Psoas muscle (tissue), 7 donors: ENCODE measurements at regions not wholly inside any gene's neighbourhood (a gene's known extent, or its start where the extent isn't known, plus 50 kb on each side); places are given as distances from the start of the nearest gene placed in this dataset.

Source experiments
- ATAC-seq, 4 donors: fragments of 200-7000 bp; cut with Tn5 transposase; one replicate each; pipeline ENCODE4 v1.9.1; 2020; ENCODE audit warnings: moderate library complexity in 3 of 4, mild to moderate bottlenecking in 2 of 4
- DNase-seq, 2 donors: peaks; one replicate each; pipeline ENCODE4 v3.0.0-alpha.2; 2020
- H3K27ac ChIP-seq: fragments of 200-600 bp; one replicate; pipeline ENCODE4 v1.8.0; 2022
- H3K27me3 ChIP-seq, 3 donors: fragments of 200-600 bp in 1 of 3; one replicate each; pipeline versions ENCODE4 v1.6.1 to v1.8.0; 2013 to 2022; ENCODE audit warnings: low read length in 2 of 3, mild to moderate bottlenecking in 2 of 3, moderate library complexity in 1 of 3; ENCODE audit not compliant: insufficient read depth in 3 of 3
- H3K36me3 ChIP-seq, 2 donors: fragments of 200-600 bp in 1 of 2; one replicate each; pipeline versions ENCODE4 v1.6.1 to v1.8.0; 2013 to 2022; ENCODE audit warnings: low read depth in 1 of 2, mild to moderate bottlenecking in 1 of 2, moderate library complexity in 1 of 2; ENCODE audit not compliant: insufficient read depth in 1 of 2
- H3K4me1 ChIP-seq: fragments of 200-600 bp; one replicate; pipeline ENCODE4 v1.8.0; 2022
- H3K4me3 ChIP-seq: fragments of 200-600 bp; one replicate; pipeline ENCODE4 v1.8.0; 2022; ENCODE audit warnings: mild to moderate bottlenecking
- H3K9me3 ChIP-seq: fragments of 200-600 bp; one replicate; pipeline ENCODE4 v1.8.0; 2022
- WGBS, 3 donors: extraction: QIAGEN DNeasy Blood & Tissue Kit; methylation state at CpG; one replicate each; pipeline versions ENCODE4 v1.1.6 to v1.1.7; 2013; 5-methylcytosine and 5-hydroxymethylcytosine counted together
- intact Hi-C, 2 donors: fragments of 100-400 bp; cut with DNase I; formaldehyde crosslinking; loops; one replicate each; pipeline versions ENCODE4 v1.11.0 to v1.14.2; 2022
- TF ChIP-seq, protein P1 (sequence below): fragments of 200-600 bp; IDR thresholded peaks from one replicate; pipeline ENCODE4 v1.8.0; 2022; ENCODE audit warnings: antibody characterized with exemption
- donor health status: healthy with polysubstance abuse.
- donor health status: DM: no; HTN: no; CAD: no; lungs with moderate emphysema.
- donor health status: Bipolar disorder and iron deficiency.
- donor health status: healthy.
- donor health status: DM: yes; HTN: yes; CAD: no.
- donor health status: DM: no; HTN: no; CAD: no.
- donor health status: DM: yes; HTN: yes; CAD: no.

DNA sequence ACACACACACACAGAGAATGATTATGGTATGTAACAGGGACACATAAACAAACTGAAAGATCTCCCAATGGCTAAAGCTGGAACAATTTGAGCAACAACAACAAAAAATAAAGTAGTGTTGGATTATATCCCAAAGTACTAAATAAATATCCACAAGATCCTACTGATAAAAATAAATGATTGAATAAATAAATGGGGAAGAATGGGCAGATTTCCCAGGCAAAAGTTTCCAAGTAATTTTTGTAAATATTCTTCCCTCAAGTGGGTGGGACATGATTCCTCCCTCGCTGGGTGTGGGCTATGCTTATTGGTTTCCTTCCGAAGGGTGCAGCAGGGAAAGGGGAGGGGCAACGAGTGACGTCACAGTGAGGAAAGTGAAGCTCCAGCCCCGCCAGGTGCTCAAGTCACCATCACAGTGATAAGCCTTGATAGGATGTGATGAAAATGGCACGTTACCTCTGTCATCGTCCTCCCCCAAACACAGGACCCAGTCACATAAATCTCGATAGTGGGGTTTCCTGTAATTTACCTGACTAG, 295.3 kb downstream of the DRD1 start:
- DNase-seq (no peak), ATAC-seq (no peak)
- Histone ChIP-seq H3K36me3 (no peaks in the 10 kb centered on the region), H3K27ac (no peak overlapping the region), H3K4me1 (no peaks in the 10 kb centered on the region), H3K9me3 (peaks cover 14% of the 10 kb centered on the region), H3K27me3 (no peaks in the 10 kb centered on the region), H3K4me3 (no peak overlapping the region)
- intact Hi-C loops = no loop called here
- 87 to 91% (median 91%) methylated on average over 8 of the region's 8 CpGs for WGBS, 3 donors
- TF ChIP-seq, protein P1, sequence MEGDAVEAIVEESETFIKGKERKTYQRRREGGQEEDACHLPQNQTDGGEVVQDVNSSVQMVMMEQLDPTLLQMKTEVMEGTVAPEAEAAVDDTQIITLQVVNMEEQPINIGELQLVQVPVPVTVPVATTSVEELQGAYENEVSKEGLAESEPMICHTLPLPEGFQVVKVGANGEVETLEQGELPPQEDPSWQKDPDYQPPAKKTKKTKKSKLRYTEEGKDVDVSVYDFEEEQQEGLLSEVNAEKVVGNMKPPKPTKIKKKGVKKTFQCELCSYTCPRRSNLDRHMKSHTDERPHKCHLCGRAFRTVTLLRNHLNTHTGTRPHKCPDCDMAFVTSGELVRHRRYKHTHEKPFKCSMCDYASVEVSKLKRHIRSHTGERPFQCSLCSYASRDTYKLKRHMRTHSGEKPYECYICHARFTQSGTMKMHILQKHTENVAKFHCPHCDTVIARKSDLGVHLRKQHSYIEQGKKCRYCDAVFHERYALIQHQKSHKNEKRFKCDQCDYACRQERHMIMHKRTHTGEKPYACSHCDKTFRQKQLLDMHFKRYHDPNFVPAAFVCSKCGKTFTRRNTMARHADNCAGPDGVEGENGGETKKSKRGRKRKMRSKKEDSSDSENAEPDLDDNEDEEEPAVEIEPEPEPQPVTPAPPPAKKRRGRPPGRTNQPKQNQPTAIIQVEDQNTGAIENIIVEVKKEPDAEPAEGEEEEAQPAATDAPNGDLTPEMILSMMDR = no peak

- H3K9me3 ChIP-seq = peaks cover 10% of the 10 kb centered on the region
- H3K4me3 ChIP-seq = no peak overlapping the region
- ATAC-seq = no peak
- DNase-seq = no peak
- H3K4me1 ChIP-seq = no peaks in the 10 kb centered on the region
- H3K27ac ChIP-seq = no peak overlapping the region
- intact Hi-C loops = no loop called here
- H3K27me3 ChIP-seq = no peaks in the 10 kb centered on the region
- 79 to 83% (median 83%) methylated on average over 5 of the region's 5 CpGs for WGBS, 3 donors
- no peaks in the 10 kb centered on the region for H3K36me3 ChIP-seq
- TF ChIP-seq, protein P1 = no peak
Observed at GRCh38 chr5:175146733-175147132, 297.2 kb downstream of the DRD1 start.

DNA sequence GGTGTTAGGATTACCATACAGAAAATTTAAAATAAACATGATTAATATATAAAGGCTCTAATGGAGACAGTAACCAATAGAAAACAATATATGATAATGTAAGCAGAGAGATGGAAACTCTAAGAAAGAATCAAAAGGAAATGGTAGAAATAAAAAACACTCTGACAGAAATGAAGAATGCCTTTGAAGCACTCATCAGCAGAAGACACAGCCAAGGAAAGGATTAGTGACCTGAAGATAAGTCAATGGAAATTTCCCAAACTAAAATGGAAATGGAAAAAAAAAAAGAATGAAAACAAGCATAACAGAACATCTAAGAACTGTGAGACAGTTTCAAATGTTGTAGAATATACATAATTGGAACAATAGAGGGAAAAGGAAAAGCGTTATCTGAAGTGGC, 302.6 kb downstream of the DRD1 start:
- TF ChIP-seq, protein P1 = no peak
- Histone ChIP-seq H3K27me3 (no peaks in the 10 kb centered on the region), H3K27ac (no peak overlapping the region), H3K4me3 (no peak overlapping the region), H3K9me3 (peaks cover 10% of the 10 kb centered on the region), H3K36me3 (no peaks in the 10 kb centered on the region), H3K4me1 (no peaks in the 10 kb centered on the region)
- DNase-seq = no peak
- intact Hi-C loops = no loop called here
- 78 to 90% (median 86%) methylated on average over 1 of the region's 1 CpG for WGBS, 3 donors
- no peak for ATAC-seq

GRCh38 chr5:175133185-175133584, 310.8 kb downstream of the DRD1 start:
- ATAC-seq (no peak), DNase-seq (no peak)
- intact Hi-C loops = no loop called here
- Histone ChIP-seq H3K36me3 (no peaks in the 10 kb centered on the region), H3K4me1 (no peaks in the 10 kb centered on the region), H3K27me3 (no peaks in the 10 kb centered on the region), H3K9me3 (no peaks in the 10 kb centered on the region), H3K4me3 (no peak overlapping the region), H3K27ac (no peak overlapping the region)
- 66 to 77% (median 73%) methylated on average over 5 of the region's 5 CpGs for WGBS, 3 donors
- TF ChIP-seq, protein P1 = no peak

- no peaks in the 10 kb centered on the region for H3K9me3 ChIP-seq
- WGBS, 3 donors = 18 to 21% (median 18%) methylated on average over 8 of the region's 8 CpGs
- H3K4me1 ChIP-seq = no peaks in the 10 kb centered on the region
- DNase-seq (no peak), ATAC-seq (no peak)
- TF ChIP-seq, protein P1 = no peak
- intact Hi-C loops = no loop called here
- no peak overlapping the region for H3K27ac ChIP-seq
- H3K27me3 ChIP-seq = no peaks in the 10 kb centered on the region
- no peaks in the 10 kb centered on the region for H3K36me3 ChIP-seq
- no peak overlapping the region for H3K4me3 ChIP-seq
Observed at GRCh38 chr5:175131432-175131831, 312.6 kb downstream of the DRD1 start.
